ENCODE measurements at regions not wholly inside any gene's neighbourhood (a gene's known extent, or its start where the extent isn't known, plus 50 kb on each side); places are given as distances from the start of the nearest gene placed in this dataset.

DNA sequence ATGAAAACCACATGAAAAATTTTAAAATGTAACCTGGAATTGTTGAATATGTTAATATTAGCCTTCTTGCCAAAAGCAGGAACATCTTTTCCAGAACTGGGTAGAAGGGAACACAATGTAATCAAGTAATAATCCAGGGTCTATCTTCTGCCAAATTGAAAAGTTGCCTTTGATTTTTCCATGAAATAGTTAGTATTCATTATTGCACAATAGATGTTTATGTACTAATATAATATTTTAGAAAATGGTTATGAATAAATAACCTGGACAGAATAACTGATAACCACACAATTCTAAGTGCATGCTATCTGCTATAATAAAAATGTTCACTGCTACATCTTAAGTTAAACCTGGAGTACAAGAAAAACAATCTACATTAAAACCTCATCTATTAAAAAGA lies 802.3 kb downstream of the LIG4 start:
- Mint-ChIP-seq H3K4me1 (no peaks in the 10 kb centered on the region), H3K36me3 (ENCODE audit: low read depth) (no peaks in the 10 kb centered on the region), H3K27me3 (ENCODE audit: insufficient read depth) (no peaks in the 10 kb centered on the region), H3K27ac (no peak overlapping the region), H3K4me3 (no peak overlapping the region), H3K9me3 (no peaks in the 10 kb centered on the region)
- Histone ChIP-seq H3K4me1 (ENCODE audit: control insufficient read depth, insufficient read depth, low read length) (no peaks in the 10 kb centered on the region), H3K36me3 (ENCODE audit: control insufficient read depth, insufficient read depth, low read length) (no peaks in the 10 kb centered on the region), H3K27me3 (ENCODE audit: control insufficient read depth, insufficient read depth, low read length, poor library complexity, severe bottlenecking) (no peaks in the 10 kb centered on the region), H3K27ac (ENCODE audit: low read depth, low read length) (no peak overlapping the region), H3K9ac (ENCODE audit: extremely low read depth, low read length, poor library complexity, severe bottlenecking) (no peak overlapping the region), H3K9me3 (ENCODE audit: control insufficient read depth, low read length) (no peaks in the 10 kb centered on the region), H3K4me3 (ENCODE audit: low read length) (no peak overlapping the region)
- no peak for TF ChIP-seq CTCF (conservative IDR thresholded peaks at IDR 0.05)
- no peak for DNase-seq

GRCh38 chr13:107407074-107407473 lies 808.3 kb downstream of the LIG4 start:
- Mint-ChIP-seq H3K27me3 (ENCODE audit: insufficient read depth) (no peaks in the 10 kb centered on the region), H3K36me3 (ENCODE audit: low read depth) (no peaks in the 10 kb centered on the region), H3K4me3 (no peak overlapping the region), H3K27ac (no peak overlapping the region), H3K4me1 (no peaks in the 10 kb centered on the region), H3K9me3 (no peaks in the 10 kb centered on the region)
- peaks cover 4% of the 10 kb centered on the region for H3K9me3 ChIP-seq (ENCODE audit: control insufficient read depth, low read length)
- H3K4me1 ChIP-seq (ENCODE audit: control insufficient read depth, insufficient read depth, low read length), result no peaks in the 10 kb centered on the region
- no peak overlapping the region for H3K4me3 ChIP-seq (ENCODE audit: low read length)
- no peak overlapping the region for H3K9ac ChIP-seq (ENCODE audit: extremely low read depth, low read length, poor library complexity, severe bottlenecking)
- TF ChIP-seq CTCF (conservative IDR thresholded peaks at IDR 0.05), result no peak
- no peak for DNase-seq
- WGBS, 2 experiments (ENCODE audit: insufficient coverage in 1 of 2, insufficient read length in 1 of 2), result 79 to 100% methylated on average over 1 to 3 of the region's 3 CpGs
- no peak overlapping the region for H3K27ac ChIP-seq (ENCODE audit: low read depth, low read length)
- H3K27me3 ChIP-seq (ENCODE audit: control insufficient read depth, insufficient read depth, low read length, poor library complexity, severe bottlenecking), result no peaks in the 10 kb centered on the region
- no peaks in the 10 kb centered on the region for H3K36me3 ChIP-seq (ENCODE audit: control insufficient read depth, insufficient read depth, low read length)

DNA sequence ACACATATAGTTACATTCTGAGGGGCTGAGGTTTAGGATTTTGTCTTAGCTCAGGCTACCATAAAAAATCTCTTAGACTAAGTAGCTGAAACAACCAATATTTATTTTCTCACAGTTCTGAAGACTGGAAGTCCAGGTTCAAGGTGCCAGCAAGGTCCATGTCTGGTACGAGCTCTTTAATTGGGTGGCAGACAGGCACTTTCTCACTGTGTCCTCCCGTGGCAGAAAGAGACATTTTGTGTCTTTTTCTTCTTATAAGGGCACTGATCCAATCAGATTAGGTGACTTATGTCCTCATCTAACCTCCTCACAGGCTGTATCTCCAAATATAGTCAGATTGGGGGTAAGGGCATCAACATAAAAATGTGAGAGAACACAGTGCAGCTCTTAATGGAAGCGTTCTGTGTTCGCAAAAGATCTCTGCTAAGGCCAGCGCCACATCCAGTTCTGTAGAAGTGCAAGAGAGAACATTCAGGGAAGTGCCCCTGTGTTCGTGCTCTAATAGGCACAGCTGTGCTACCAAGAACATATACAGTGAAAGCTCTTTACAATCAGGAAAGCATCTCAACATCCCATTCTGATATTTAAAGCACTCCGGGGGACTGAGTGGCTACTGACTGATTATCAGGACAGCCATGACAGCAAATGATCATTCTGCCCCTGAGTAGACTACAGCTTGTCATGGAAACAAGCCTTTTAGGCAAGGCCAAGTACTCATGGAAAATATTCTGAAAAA lies 819.2 kb downstream of the LIG4 start:
- Histone ChIP-seq H3K4me1 (ENCODE audit: control insufficient read depth, insufficient read depth, low read length) (no peaks in the 10 kb centered on the region), H3K27me3 (ENCODE audit: control insufficient read depth, insufficient read depth, low read length, poor library complexity, severe bottlenecking) (no peaks in the 10 kb centered on the region), H3K4me3 (ENCODE audit: low read length) (no peak overlapping the region), H3K36me3 (ENCODE audit: control insufficient read depth, insufficient read depth, low read length) (no peaks in the 10 kb centered on the region), H3K9ac (ENCODE audit: extremely low read depth, low read length, poor library complexity, severe bottlenecking) (no peak overlapping the region), H3K27ac (ENCODE audit: low read depth, low read length) (no peak overlapping the region), H3K9me3 (ENCODE audit: control insufficient read depth, low read length) (no peaks in the 10 kb centered on the region)
- WGBS, 2 experiments (ENCODE audit: insufficient coverage in 1 of 2, insufficient read length in 1 of 2), result 92% methylated on average over 6 to 7 of the region's 7 CpGs
- Mint-ChIP-seq H3K9me3 (no peaks in the 10 kb centered on the region), H3K27me3 (ENCODE audit: insufficient read depth) (no peaks in the 10 kb centered on the region), H3K27ac (no peak overlapping the region), H3K36me3 (ENCODE audit: low read depth) (no peaks in the 10 kb centered on the region), H3K4me3 (no peak overlapping the region), H3K4me1 (peaks cover 16% of the 10 kb centered on the region)
- no peak for TF ChIP-seq CTCF (conservative IDR thresholded peaks at IDR 0.05)
- no peak for DNase-seq
